GM21619 (cell line): ENCODE measurements at regions not wholly inside any gene's neighbourhood (a gene's known extent, or its start where the extent isn't known, plus 50 kb on each side); places are given as distances from the start of the nearest gene placed in this dataset.
"Not testable (repeated sequence)": the region's sequence is repeated elsewhere in the genome, so short reads cannot be mapped to it uniquely, and the experiment has no call there.

Experiments used
- ATAC-seq: cut with Tn5 transposase; IDR thresholded peaks from one replicate; pipeline ENCODE4 v1.9.1; 2021; ENCODE audit not compliant: unreplicated experiment

GRCh38 chrX:136975684-136976470, 57.9 kb downstream of the GPR101 start:
- no peak for ATAC-seq

DNA sequence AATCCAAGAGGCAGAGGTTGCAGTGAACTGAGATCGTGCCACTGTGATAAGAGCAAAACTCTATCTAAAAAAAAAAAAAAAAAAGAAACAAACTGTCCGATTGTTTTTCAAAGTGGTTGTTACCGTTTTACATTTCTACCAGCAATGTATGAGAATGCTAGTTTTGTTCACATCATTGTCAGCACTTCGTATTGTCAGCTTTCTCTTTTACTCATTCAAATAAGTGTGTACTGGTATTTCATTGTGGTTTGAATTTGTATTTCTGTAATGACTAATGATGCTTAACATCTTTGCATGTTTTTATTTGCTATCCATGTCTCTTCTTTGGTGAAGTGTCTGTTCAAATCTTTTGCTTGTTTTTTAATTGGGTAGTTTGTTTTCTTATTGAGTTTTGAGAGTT, 65.8 kb downstream of the GPR101 start:
- ATAC-seq = no peak

- no peak for ATAC-seq
These were observed 69.8 kb downstream of the GPR101 start for GRCh38 chrX:136963973-136964372.

- no peak for ATAC-seq
These were observed 72.1 kb downstream of the GPR101 start for GRCh38 chrX:136961594-136962135.

- no peak for ATAC-seq
These were observed 74.4 kb upstream of the RBMX start for GRCh38 chrX:136954930-136955329.

DNA sequence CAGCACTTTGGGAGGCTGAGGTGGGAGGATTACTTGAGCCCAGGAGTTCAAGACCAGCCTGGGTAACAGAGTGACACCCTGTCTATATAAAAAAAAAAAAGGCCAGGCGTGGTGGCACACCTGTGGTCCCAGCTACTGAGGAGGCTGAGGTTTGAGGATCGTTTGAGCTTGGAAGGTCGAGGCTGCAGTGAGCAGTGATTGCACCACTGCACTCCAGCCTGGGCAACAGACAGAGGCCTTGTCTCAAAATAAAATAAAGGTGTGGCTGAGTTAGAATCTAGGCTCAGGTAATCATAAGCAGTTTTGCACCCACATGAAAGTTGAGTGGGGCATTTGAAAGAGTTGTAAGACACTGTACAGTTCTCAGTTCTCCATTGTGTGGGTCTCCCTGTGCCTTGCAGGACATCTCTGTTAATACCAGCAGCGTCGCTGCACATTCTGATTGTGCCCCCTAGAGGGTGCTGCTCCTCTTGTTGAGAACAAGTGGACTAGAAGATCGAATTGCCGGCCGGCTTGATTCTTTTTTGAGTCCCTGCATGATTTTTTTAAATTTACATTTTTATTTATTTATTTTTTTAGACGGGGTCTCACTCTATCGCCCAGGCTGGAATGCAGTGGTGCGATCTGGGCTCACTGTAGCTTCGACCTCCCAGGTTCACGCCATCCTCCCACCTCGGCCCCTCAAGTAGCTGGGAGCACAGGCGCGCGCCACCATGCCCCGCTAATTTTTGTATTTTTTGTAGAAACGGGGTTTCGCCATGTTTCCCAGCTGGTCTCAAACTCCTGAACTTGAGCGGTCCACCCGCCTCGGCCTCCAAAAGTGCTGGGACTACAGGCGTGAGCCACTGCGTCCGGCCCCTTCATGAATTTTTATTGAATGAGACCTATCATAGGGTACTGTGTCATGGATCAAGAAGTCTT, 73.6 kb upstream of the RBMX start:
- peak; percentile 96 for ATAC-seq

GRCh38 chrX:136950211-136950610, 69.7 kb upstream of the RBMX start:
- no peak for ATAC-seq

DNA sequence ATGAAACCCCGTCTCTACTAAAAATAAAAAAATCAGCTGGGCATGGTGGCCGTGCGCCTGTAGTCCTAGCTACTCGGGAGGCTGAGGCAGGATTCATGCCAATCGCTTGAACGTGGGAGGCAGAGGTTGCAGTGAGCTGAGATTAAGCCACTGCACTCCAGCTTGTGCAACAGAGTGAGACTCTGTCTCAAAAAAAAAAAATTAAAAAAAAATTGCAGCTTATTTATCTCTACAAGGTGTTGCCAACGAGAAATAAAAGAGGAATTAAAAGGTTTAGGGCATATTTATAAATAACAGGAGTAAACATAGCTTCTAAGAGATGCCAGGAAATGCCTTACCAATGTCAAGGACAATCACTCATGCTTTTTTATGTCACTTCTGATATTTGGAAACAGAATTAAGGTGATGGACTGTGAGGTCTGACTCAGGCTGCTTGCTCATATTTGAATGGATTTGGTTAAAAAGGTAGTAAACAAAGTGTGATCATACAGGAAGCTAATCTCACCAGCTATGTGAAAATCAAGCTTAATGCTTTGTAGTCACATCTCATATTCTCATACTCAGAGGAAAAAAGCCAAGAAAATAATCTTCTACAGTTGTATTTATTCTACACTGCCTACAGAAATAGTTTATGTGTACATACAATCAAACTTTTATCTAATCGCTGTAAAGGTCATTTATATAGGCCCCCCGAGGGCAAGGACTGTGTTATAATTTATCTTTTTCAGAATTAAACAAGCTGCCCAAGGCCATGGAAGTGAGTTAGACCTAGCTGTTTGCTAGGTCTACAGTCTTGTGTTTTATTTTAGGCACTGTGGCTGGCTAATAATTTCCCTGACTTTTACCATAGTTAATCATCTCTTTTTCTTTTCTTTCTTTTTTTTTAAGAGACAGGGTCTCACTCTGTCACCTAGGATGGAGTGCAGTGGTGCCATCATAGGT, 61.1 kb upstream of the RBMX start:
- no peak for ATAC-seq

- no peak for ATAC-seq
These were observed 55.6 kb upstream of the RBMX start for GRCh38 chrX:136936183-136936549.

GRCh38 chrX:136935533-136936182, 55.1 kb upstream of the RBMX start:
- not testable (repeated sequence) for ATAC-seq

DNA sequence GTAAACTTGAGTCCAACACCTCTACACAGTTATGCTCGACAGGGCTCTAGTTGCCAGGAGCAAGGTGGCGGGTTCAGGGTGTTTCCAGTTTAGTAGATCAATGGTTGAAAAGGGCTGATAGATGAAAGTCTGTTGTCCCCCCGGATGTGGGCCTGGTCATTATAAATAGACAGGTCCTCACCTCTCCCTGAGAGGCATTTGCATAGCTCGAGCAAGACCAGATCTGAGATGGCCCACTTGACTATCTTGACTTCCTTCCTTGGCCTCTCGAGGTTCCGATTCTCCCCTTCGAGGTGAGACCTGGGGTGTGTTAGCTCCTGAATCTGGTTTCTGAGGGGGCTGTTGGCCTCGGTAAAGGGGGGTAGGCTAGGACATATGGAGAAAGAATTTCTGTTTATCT, 54.1 kb upstream of the RBMX start:
- not testable (repeated sequence) for ATAC-seq

- no peak for ATAC-seq
These were observed 53.2 kb upstream of the RBMX start for GRCh38 chrX:136933611-136934145.

DNA sequence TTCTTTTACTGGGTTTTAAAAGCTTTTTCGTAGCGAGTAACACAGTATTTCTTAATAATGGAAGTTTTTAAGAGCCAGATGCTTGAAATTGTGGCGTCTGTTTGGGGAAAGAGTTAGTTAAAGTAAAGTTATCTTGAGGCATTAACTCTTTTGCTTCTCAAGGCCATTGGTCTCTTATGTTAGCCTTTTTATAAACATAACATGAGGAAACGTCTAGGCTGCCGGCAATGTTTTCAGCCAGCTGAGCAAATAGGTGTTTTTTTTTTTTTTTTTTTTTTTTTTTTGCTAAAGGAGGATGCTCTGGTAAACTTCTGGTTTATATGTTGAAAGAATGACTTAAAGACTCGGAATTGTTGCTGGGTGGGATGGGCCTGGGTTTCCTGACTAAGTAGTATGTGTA, 51.1 kb upstream of the RBMX start:
- no peak for ATAC-seq
